ENCODE measurements at regions not wholly inside any gene's neighbourhood (a gene's known extent, or its start where the extent isn't known, plus 50 kb on each side); places are given as distances from the start of the nearest gene placed in this dataset.
A peak's percentile ranks its signal among the peaks of the same experiment; 100 is the strongest.

DNA sequence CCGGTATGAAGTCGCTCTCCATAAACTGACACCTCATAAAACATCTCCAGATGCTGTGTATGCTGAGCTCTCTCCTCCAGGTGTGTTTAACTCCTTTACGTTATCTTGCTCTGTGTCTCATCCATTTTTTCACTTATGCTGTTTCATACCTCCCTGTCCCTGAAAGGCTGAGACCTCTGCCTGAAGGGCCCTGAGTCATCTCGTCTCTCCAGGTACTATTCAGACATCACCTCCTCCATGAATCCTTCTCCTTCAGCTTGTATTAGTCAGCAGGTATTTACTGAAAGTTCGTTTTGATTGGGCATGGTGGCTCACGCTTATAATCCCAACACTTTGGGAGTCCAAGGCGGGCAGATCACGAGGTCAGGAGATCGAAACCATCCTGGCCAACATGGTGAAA, 244.5 kb upstream of the EPHA4 start:
- no peaks in the 10 kb centered on the region for H3K27me3 ChIP-seq (replicated peaks; ENCODE audit: insufficient read depth)
- no peaks in the 10 kb centered on the region for H3K4me1 ChIP-seq (ENCODE audit: insufficient read depth)
- DNase-seq = no peak
- in situ Hi-C loops (cut with MboI) = no loop called here
- H3K9me2 ChIP-seq (ENCODE audit: insufficient read depth) = no peaks in the 10 kb centered on the region
- no peaks in the 10 kb centered on the region for H4K20me1 ChIP-seq (ENCODE audit: insufficient read depth)
- H3K27ac ChIP-seq = no peak overlapping the region
- H3K9me3 ChIP-seq (ENCODE audit: low read depth) = no peaks in the 10 kb centered on the region
- TF ChIP-seq EZH2phosphoT487 (IDR thresholded peaks at IDR 0.05; ENCODE audit: insufficient read depth, low read depth) (no peak), EZH2 (IDR thresholded peaks at IDR 0.05; ENCODE audit: insufficient read depth, poor library complexity, severe bottlenecking) (no peak)
- H3K4me3 ChIP-seq = no peak overlapping the region
- no peak overlapping the region for H3K9ac ChIP-seq
- no peaks in the 10 kb centered on the region for H3K79me2 ChIP-seq (ENCODE audit: insufficient read depth)
- no peaks in the 10 kb centered on the region for H3K36me3 ChIP-seq (ENCODE audit: low read depth)
- no peaks in the 10 kb centered on the region for H3F3A ChIP-seq (ENCODE audit: insufficient read depth)
- WGBS, 2 experiments (ENCODE audit: low coverage in 1 of 2, low lambda C conversion rate in 2 of 2, missing lambda C conversion rate in 2 of 2) = 29% methylated on average over 9 of the region's 9 CpGs
- H3K4me2 ChIP-seq (ENCODE audit: unreplicated experiment) = no peak overlapping the region
- H2AFZ ChIP-seq = no peak overlapping the region

DNA sequence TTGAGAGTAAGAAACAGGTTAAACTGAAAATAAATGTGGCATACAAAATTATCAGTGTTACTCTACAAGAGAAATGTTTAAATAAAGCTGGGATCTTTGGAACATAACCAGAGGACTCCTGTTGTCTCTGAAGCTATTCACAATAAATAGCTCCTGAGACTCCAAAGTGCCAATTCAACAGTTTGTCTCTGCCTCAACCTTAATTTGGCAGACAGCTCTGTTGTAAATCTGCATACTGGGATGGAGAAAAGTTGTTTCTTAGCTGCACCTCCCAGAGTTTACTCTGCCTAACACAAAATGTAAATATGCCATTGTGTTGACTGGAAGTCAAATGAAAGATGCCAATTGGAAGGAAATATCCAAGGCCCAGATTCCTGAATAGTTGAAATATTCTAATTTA, 238.5 kb upstream of the EPHA4 start:
- Histone ChIP-seq H3K9me2 (ENCODE audit: insufficient read depth) (no peaks in the 10 kb centered on the region), H3K79me2 (ENCODE audit: insufficient read depth) (no peaks in the 10 kb centered on the region), H3K4me3 (no peak overlapping the region), H4K20me1 (ENCODE audit: insufficient read depth) (no peaks in the 10 kb centered on the region), H3K27me3 (replicated peaks; ENCODE audit: insufficient read depth) (no peaks in the 10 kb centered on the region), H3K9ac (no peak overlapping the region), H3K9me3 (ENCODE audit: low read depth) (no peaks in the 10 kb centered on the region), H3K4me2 (ENCODE audit: unreplicated experiment) (no peak overlapping the region), H3K4me1 (ENCODE audit: insufficient read depth) (no peaks in the 10 kb centered on the region), H3K27ac (no peak overlapping the region), H3K36me3 (ENCODE audit: low read depth) (no peaks in the 10 kb centered on the region), H2AFZ (no peak overlapping the region), H3F3A (ENCODE audit: insufficient read depth) (no peaks in the 10 kb centered on the region)
- in situ Hi-C loops (cut with MboI) = no loop called here
- DNase-seq = no peak
- TF ChIP-seq EZH2 (IDR thresholded peaks at IDR 0.05; ENCODE audit: insufficient read depth, poor library complexity, severe bottlenecking) (no peak), EZH2phosphoT487 (IDR thresholded peaks at IDR 0.05; ENCODE audit: insufficient read depth, low read depth) (no peak)

DNA sequence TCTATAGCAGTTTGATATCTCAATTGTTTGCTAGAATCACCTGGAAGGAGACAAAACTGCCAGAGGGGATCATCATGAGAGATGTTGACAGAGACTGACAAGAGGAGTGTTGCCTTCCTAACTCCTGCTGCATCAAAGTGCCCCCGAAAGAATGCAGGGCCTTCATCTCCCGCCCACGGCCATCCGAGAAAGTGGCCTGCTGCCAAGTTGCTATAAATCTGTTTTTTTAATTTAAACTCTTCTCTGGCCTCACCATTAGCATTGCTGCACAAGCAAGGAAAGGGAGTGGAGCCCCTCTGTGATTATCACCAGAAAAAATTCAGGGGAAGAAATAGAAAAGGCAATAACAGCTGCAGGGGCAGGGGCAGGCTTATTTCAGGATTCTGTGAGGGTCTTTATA, 238.1 kb upstream of the EPHA4 start:
- 3 to 7% methylated on average over 4 of the region's 4 CpGs for WGBS, 2 experiments (ENCODE audit: low coverage in 1 of 2, low lambda C conversion rate in 2 of 2, missing lambda C conversion rate in 2 of 2)
- H3K27me3 ChIP-seq (replicated peaks; ENCODE audit: insufficient read depth) = no peaks in the 10 kb centered on the region
- H3K79me2 ChIP-seq (ENCODE audit: insufficient read depth) = no peaks in the 10 kb centered on the region
- no peaks in the 10 kb centered on the region for H3K9me2 ChIP-seq (ENCODE audit: insufficient read depth)
- H3K4me1 ChIP-seq (ENCODE audit: insufficient read depth) = no peaks in the 10 kb centered on the region
- H3K4me3 ChIP-seq = no peak overlapping the region
- H3K9ac ChIP-seq = no peak overlapping the region
- no peaks in the 10 kb centered on the region for H3F3A ChIP-seq (ENCODE audit: insufficient read depth)
- H2AFZ ChIP-seq = no peak overlapping the region
- no peaks in the 10 kb centered on the region for H4K20me1 ChIP-seq (ENCODE audit: insufficient read depth)
- no peak overlapping the region for H3K27ac ChIP-seq
- in situ Hi-C loops (cut with MboI) = no loop called here
- no peak for TF ChIP-seq EZH2phosphoT487 (IDR thresholded peaks at IDR 0.05; ENCODE audit: insufficient read depth, low read depth)
- no peak for TF ChIP-seq EZH2 (IDR thresholded peaks at IDR 0.05; ENCODE audit: insufficient read depth, poor library complexity, severe bottlenecking)
- H3K36me3 ChIP-seq (ENCODE audit: low read depth) = no peaks in the 10 kb centered on the region
- no peak for DNase-seq
- no peaks in the 10 kb centered on the region for H3K9me3 ChIP-seq (ENCODE audit: low read depth)
- H3K4me2 ChIP-seq (ENCODE audit: unreplicated experiment) = no peak overlapping the region

DNA sequence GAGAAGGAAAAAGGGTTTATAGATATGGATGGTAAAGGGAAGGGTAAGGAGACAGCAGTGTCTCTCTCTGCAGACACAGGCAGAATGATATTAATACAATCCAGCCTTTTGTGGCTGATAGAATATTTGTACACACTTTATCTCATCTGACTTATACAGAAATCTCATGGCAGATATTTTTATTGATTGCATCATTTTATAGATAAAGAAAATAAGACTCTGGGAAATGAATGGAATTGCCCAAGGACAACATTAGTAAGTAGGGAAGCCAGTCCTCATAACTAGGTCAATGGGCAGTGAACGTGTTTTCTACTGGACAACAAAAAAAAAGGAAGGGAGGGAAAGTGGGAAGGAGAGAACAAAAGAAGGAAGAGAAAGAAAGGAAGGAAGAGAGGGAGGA, 236.4 kb upstream of the EPHA4 start:
- Histone ChIP-seq H3K4me1 (ENCODE audit: insufficient read depth) (no peaks in the 10 kb centered on the region), H3K9me3 (ENCODE audit: low read depth) (no peaks in the 10 kb centered on the region), H3K4me3 (no peak overlapping the region), H3K36me3 (ENCODE audit: low read depth) (no peaks in the 10 kb centered on the region), H3K4me2 (ENCODE audit: unreplicated experiment) (no peak overlapping the region), H3K79me2 (ENCODE audit: insufficient read depth) (no peaks in the 10 kb centered on the region), H4K20me1 (ENCODE audit: insufficient read depth) (no peaks in the 10 kb centered on the region), H3K27ac (no peak overlapping the region), H3K9me2 (ENCODE audit: insufficient read depth) (no peaks in the 10 kb centered on the region), H3K9ac (no peak overlapping the region), H3F3A (ENCODE audit: insufficient read depth) (no peaks in the 10 kb centered on the region), H3K27me3 (replicated peaks; ENCODE audit: insufficient read depth) (no peaks in the 10 kb centered on the region), H2AFZ (no peak overlapping the region)
- TF ChIP-seq EZH2phosphoT487 (IDR thresholded peaks at IDR 0.05; ENCODE audit: insufficient read depth, low read depth) (no peak), EZH2 (IDR thresholded peaks at IDR 0.05; ENCODE audit: insufficient read depth, poor library complexity, severe bottlenecking) (no peak)
- in situ Hi-C loops (cut with MboI) = no loop called here
- 0 to 7% methylated on average over 1 of the region's 1 CpG for WGBS, 2 experiments (ENCODE audit: low coverage in 1 of 2, low lambda C conversion rate in 2 of 2, missing lambda C conversion rate in 2 of 2)
- no peak for DNase-seq

DNA sequence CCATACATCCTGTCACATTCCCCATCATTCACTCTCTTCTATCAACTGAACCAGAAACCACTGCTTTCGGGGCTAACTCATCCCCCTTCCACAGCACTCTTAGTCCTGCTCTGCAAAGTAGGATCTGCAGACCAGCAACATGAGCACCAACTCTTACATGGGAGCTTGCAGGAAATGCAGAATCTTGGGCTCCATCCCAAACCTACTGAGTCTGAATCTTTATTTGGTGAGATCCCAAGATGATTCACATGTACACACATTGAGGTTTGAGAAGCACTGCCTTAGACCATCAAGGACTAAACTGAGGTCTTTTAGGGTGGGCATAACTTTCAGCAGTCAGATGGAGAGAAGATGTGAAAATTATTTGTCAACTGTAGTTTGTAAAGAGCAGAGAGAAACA, 235.6 kb upstream of the EPHA4 start:
- Histone ChIP-seq H3K9me2 (ENCODE audit: insufficient read depth) (no peaks in the 10 kb centered on the region), H4K20me1 (ENCODE audit: insufficient read depth) (no peaks in the 10 kb centered on the region), H3K79me2 (ENCODE audit: insufficient read depth) (no peaks in the 10 kb centered on the region), H3F3A (ENCODE audit: insufficient read depth) (no peaks in the 10 kb centered on the region), H3K4me1 (ENCODE audit: insufficient read depth) (no peaks in the 10 kb centered on the region), H3K27me3 (replicated peaks; ENCODE audit: insufficient read depth) (no peaks in the 10 kb centered on the region), H3K4me3 (no peak overlapping the region), H3K36me3 (ENCODE audit: low read depth) (no peaks in the 10 kb centered on the region), H3K4me2 (ENCODE audit: unreplicated experiment) (no peak overlapping the region), H3K9me3 (ENCODE audit: low read depth) (no peaks in the 10 kb centered on the region), H2AFZ (no peak overlapping the region), H3K9ac (no peak overlapping the region), H3K27ac (no peak overlapping the region)
- peak; percentile 20 for DNase-seq
- 52 to 56% methylated on average over 1 of the region's 1 CpG for WGBS, 2 experiments (ENCODE audit: low coverage in 1 of 2, low lambda C conversion rate in 2 of 2, missing lambda C conversion rate in 2 of 2)
- TF ChIP-seq EZH2phosphoT487 (IDR thresholded peaks at IDR 0.05; ENCODE audit: insufficient read depth, low read depth) = no peak
- no peak for TF ChIP-seq EZH2 (IDR thresholded peaks at IDR 0.05; ENCODE audit: insufficient read depth, poor library complexity, severe bottlenecking)
- in situ Hi-C loops (cut with MboI) = no loop called here
